ENCODE measurements at regions not wholly inside any gene's neighbourhood (a gene's known extent, or its start where the extent isn't known, plus 50 kb on each side); places are given as distances from the start of the nearest gene placed in this dataset.

- peaks cover 0 to 6% of the 10 kb centered on the region in 2 donors for H3K9me3 ChIP-seq (replicated peaks in 1 of 2; ENCODE audit: control insufficient read depth in 2 of 2, insufficient read depth in 1 of 2, low read depth in 1 of 2, low read length in 2 of 2)
- no peak overlapping the region for H3K23ac ChIP-seq (ENCODE audit: low read depth, low read length, poor library complexity)
- no peak overlapping the region for H3K27ac ChIP-seq (replicated peaks; ENCODE audit: low read length)
- no peak overlapping the region for H3K18ac ChIP-seq (ENCODE audit: low read length)
- no peak overlapping the region for H3K4me2 ChIP-seq (ENCODE audit: insufficient read depth, low read length, poor library complexity, severe bottlenecking)
- H3K14ac ChIP-seq (ENCODE audit: low read length): no peak overlapping the region
- H3K4me3 ChIP-seq (ENCODE audit: low read length in 2 of 2): no peak overlapping the region
- no peaks in the 10 kb centered on the region for H3K4me1 ChIP-seq (ENCODE audit: control insufficient read depth in 2 of 2, insufficient read depth in 1 of 2, low read depth in 1 of 2, low read length in 2 of 2)
- no peaks in the 10 kb centered on the region for H3K27me3 ChIP-seq (ENCODE audit: control insufficient read depth in 3 of 3, insufficient read depth in 3 of 3, low read depth in 1 of 3, low read length in 3 of 3)
- no peak for DNase-seq (ENCODE audit: low spot score)
- H3K36me3 ChIP-seq (replicated peaks in 1 of 2; ENCODE audit: control insufficient read depth in 2 of 2, insufficient read depth in 2 of 2, low read length in 2 of 2): no peaks in the 10 kb centered on the region
- no peak overlapping the region for H4K91ac ChIP-seq (ENCODE audit: low read depth, low read length, poor library complexity)
- no peak overlapping the region for H2BK15ac ChIP-seq (ENCODE audit: low read length)
- H3K9ac ChIP-seq (ENCODE audit: low read depth, low read length, poor library complexity): no peak overlapping the region
- H2BK120ac ChIP-seq (ENCODE audit: low read depth, low read length): no peak overlapping the region
- WGBS, 2 donors (ENCODE audit: extremely low coverage in 2 of 2, insufficient read length in 2 of 2, insufficient replicate concordance in 1 of 2): no CpG with 5 or more reads among the region's 10 CpGs
- H2AK5ac ChIP-seq (ENCODE audit: low read depth, low read length): no peak overlapping the region
- H2BK5ac ChIP-seq (ENCODE audit: low read length): no peak overlapping the region
- H2AFZ ChIP-seq (ENCODE audit: low read length): no peak overlapping the region
- no peak overlapping the region for H3K4ac ChIP-seq (ENCODE audit: low read length)
- no peak overlapping the region for H2BK12ac ChIP-seq (ENCODE audit: low read length)
- H4K8ac ChIP-seq (ENCODE audit: low read depth, low read length): no peak overlapping the region
- H3K79me1 ChIP-seq (ENCODE audit: low read depth, low read length): no peaks in the 10 kb centered on the region
Measured at GRCh38 chr13:109971456-109972090, 185.2 kb upstream of the IRS2 start.

- Histone ChIP-seq H2AK5ac (ENCODE audit: low read depth, low read length) (no peak overlapping the region), H3K79me1 (ENCODE audit: low read depth, low read length) (no peaks in the 10 kb centered on the region), H3K27ac (replicated peaks; ENCODE audit: low read length) (no peak overlapping the region), H3K4me2 (ENCODE audit: insufficient read depth, low read length, poor library complexity, severe bottlenecking) (no peak overlapping the region), H2BK12ac (ENCODE audit: low read length) (no peak overlapping the region), H3K4ac (ENCODE audit: low read length) (no peak overlapping the region), H2AFZ (ENCODE audit: low read length) (no peak overlapping the region), H3K4me1 (ENCODE audit: control insufficient read depth in 2 of 2, insufficient read depth in 1 of 2, low read depth in 1 of 2, low read length in 2 of 2) (no peaks in the 10 kb centered on the region), H3K14ac (ENCODE audit: low read length) (no peak overlapping the region), H3K36me3 (replicated peaks in 1 of 2; ENCODE audit: control insufficient read depth in 2 of 2, insufficient read depth in 2 of 2, low read length in 2 of 2) (no peaks in the 10 kb centered on the region), H2BK120ac (ENCODE audit: low read depth, low read length) (no peak overlapping the region), H4K91ac (ENCODE audit: low read depth, low read length, poor library complexity) (no peak overlapping the region), H3K27me3 (ENCODE audit: control insufficient read depth in 3 of 3, insufficient read depth in 3 of 3, low read depth in 1 of 3, low read length in 3 of 3) (no peaks in the 10 kb centered on the region), H3K18ac (ENCODE audit: low read length) (no peak overlapping the region), H3K23ac (ENCODE audit: low read depth, low read length, poor library complexity) (no peak overlapping the region), H2BK5ac (ENCODE audit: low read length) (no peak overlapping the region), H4K8ac (ENCODE audit: low read depth, low read length) (no peak overlapping the region), H2BK15ac (ENCODE audit: low read length) (no peak overlapping the region), H3K9me3 (replicated peaks in 1 of 2; ENCODE audit: control insufficient read depth in 2 of 2, insufficient read depth in 1 of 2, low read depth in 1 of 2, low read length in 2 of 2) (peaks cover 0 to 6% of the 10 kb centered on the region in 2 donors), H3K4me3 (ENCODE audit: low read length in 2 of 2) (no peak overlapping the region), H3K9ac (ENCODE audit: low read depth, low read length, poor library complexity) (no peak overlapping the region)
- WGBS, 2 donors (ENCODE audit: extremely low coverage in 2 of 2, insufficient read length in 2 of 2, insufficient replicate concordance in 1 of 2): no CpG with 5 or more reads among the region's 7 CpGs
- DNase-seq (ENCODE audit: low spot score): no peak
Measured at GRCh38 chr13:109971006-109971405, 184.6 kb upstream of the IRS2 start.

GRCh38 chr13:109968876-109969577 is 182.6 kb upstream of the IRS2 start:
- H3K27me3 ChIP-seq (ENCODE audit: control insufficient read depth in 3 of 3, insufficient read depth in 3 of 3, low read depth in 1 of 3, low read length in 3 of 3): no peaks in the 10 kb centered on the region
- no peak overlapping the region for H3K4me3 ChIP-seq (ENCODE audit: low read length in 2 of 2)
- no peak overlapping the region for H2BK15ac ChIP-seq (ENCODE audit: low read length)
- DNase-seq (ENCODE audit: low spot score): no peak
- H3K9ac ChIP-seq (ENCODE audit: low read depth, low read length, poor library complexity): no peak overlapping the region
- no peaks in the 10 kb centered on the region for H3K4me1 ChIP-seq (ENCODE audit: control insufficient read depth in 2 of 2, insufficient read depth in 1 of 2, low read depth in 1 of 2, low read length in 2 of 2)
- no peak overlapping the region for H4K8ac ChIP-seq (ENCODE audit: low read depth, low read length)
- no peaks in the 10 kb centered on the region for H3K36me3 ChIP-seq (replicated peaks in 1 of 2; ENCODE audit: control insufficient read depth in 2 of 2, insufficient read depth in 2 of 2, low read length in 2 of 2)
- no peak overlapping the region for H3K4me2 ChIP-seq (ENCODE audit: insufficient read depth, low read length, poor library complexity, severe bottlenecking)
- no peak overlapping the region for H2BK12ac ChIP-seq (ENCODE audit: low read length)
- H3K4ac ChIP-seq (ENCODE audit: low read length): no peak overlapping the region
- H3K18ac ChIP-seq (ENCODE audit: low read length): no peak overlapping the region
- WGBS, 2 donors (ENCODE audit: extremely low coverage in 2 of 2, insufficient read length in 2 of 2, insufficient replicate concordance in 1 of 2): no CpG with 5 or more reads among the region's 12 CpGs
- H3K27ac ChIP-seq (replicated peaks; ENCODE audit: low read length): no peak overlapping the region
- H3K9me3 ChIP-seq (replicated peaks in 1 of 2; ENCODE audit: control insufficient read depth in 2 of 2, insufficient read depth in 1 of 2, low read depth in 1 of 2, low read length in 2 of 2): peaks cover 0 to 6% of the 10 kb centered on the region in 2 donors
- no peak overlapping the region for H3K23ac ChIP-seq (ENCODE audit: low read depth, low read length, poor library complexity)
- no peaks in the 10 kb centered on the region for H3K79me1 ChIP-seq (ENCODE audit: low read depth, low read length)
- H2BK120ac ChIP-seq (ENCODE audit: low read depth, low read length): no peak overlapping the region
- H2AK5ac ChIP-seq (ENCODE audit: low read depth, low read length): no peak overlapping the region
- H4K91ac ChIP-seq (ENCODE audit: low read depth, low read length, poor library complexity): no peak overlapping the region
- no peak overlapping the region for H2AFZ ChIP-seq (ENCODE audit: low read length)
- H3K14ac ChIP-seq (ENCODE audit: low read length): no peak overlapping the region
- no peak overlapping the region for H2BK5ac ChIP-seq (ENCODE audit: low read length)

- Histone ChIP-seq H3K27ac (replicated peaks; ENCODE audit: low read length) (no peak overlapping the region), H3K9me3 (replicated peaks in 1 of 2; ENCODE audit: control insufficient read depth in 2 of 2, insufficient read depth in 1 of 2, low read depth in 1 of 2, low read length in 2 of 2) (no peaks in the 10 kb centered on the region), H3K27me3 (ENCODE audit: control insufficient read depth in 3 of 3, insufficient read depth in 3 of 3, low read depth in 1 of 3, low read length in 3 of 3) (no peaks in the 10 kb centered on the region), H3K36me3 (replicated peaks in 1 of 2; ENCODE audit: control insufficient read depth in 2 of 2, insufficient read depth in 2 of 2, low read length in 2 of 2) (no peaks in the 10 kb centered on the region), H3K18ac (ENCODE audit: low read length) (no peak overlapping the region), H2AK5ac (ENCODE audit: low read depth, low read length) (no peak overlapping the region), H3K4me2 (ENCODE audit: insufficient read depth, low read length, poor library complexity, severe bottlenecking) (no peak overlapping the region), H3K9ac (ENCODE audit: low read depth, low read length, poor library complexity) (no peak overlapping the region), H2BK15ac (ENCODE audit: low read length) (no peak overlapping the region), H3K4me1 (ENCODE audit: control insufficient read depth in 2 of 2, insufficient read depth in 1 of 2, low read depth in 1 of 2, low read length in 2 of 2) (no peaks in the 10 kb centered on the region), H2BK12ac (ENCODE audit: low read length) (no peak overlapping the region), H2BK120ac (ENCODE audit: low read depth, low read length) (no peak overlapping the region), H3K4ac (ENCODE audit: low read length) (no peak overlapping the region), H3K4me3 (ENCODE audit: low read length in 2 of 2) (no peak overlapping the region), H4K91ac (ENCODE audit: low read depth, low read length, poor library complexity) (no peak overlapping the region), H3K14ac (ENCODE audit: low read length) (no peak overlapping the region), H4K8ac (ENCODE audit: low read depth, low read length) (no peak overlapping the region), H2BK5ac (ENCODE audit: low read length) (no peak overlapping the region), H2AFZ (ENCODE audit: low read length) (no peak overlapping the region), H3K23ac (ENCODE audit: low read depth, low read length, poor library complexity) (no peak overlapping the region), H3K79me1 (ENCODE audit: low read depth, low read length) (no peaks in the 10 kb centered on the region)
- WGBS, 2 donors (ENCODE audit: extremely low coverage in 2 of 2, insufficient read length in 2 of 2, insufficient replicate concordance in 1 of 2): no CpG with 5 or more reads among the region's 13 CpGs
- no peak for DNase-seq (ENCODE audit: low spot score)
Measured at GRCh38 chr13:109963960-109964563, 177.7 kb upstream of the IRS2 start.
